Esophagus muscularis mucosa (tissue), 4 donors: ENCODE measurements at regions not wholly inside any gene's neighbourhood (a gene's known extent, or its start where the extent isn't known, plus 50 kb on each side); places are given as distances from the start of the nearest gene placed in this dataset.

ENCODE experiments used
- CTCF ChIP-seq, 3 experiments: fragments of 200-600 bp in 2 of 3; fragments of 450-650 bp in 1 of 3; sonication (generic) in 2 of 3; IDR thresholded peaks; one replicate each; pipeline ENCODE4 v1.5.1; 2017 to 2019; ENCODE audit warnings: antibody characterized with exemption in 3 of 3, mild to moderate bottlenecking in 2 of 3, moderate library complexity in 1 of 3
- EP300 ChIP-seq: sonication (generic); formaldehyde crosslinking; IDR thresholded peaks from one replicate; pipeline ENCODE4 v1.6.1; 2017; ENCODE audit warnings: antibody characterized with exemption
- POLR2A ChIP-seq: fragments of 450-650 bp; IDR thresholded peaks from one replicate; pipeline ENCODE4 v1.6.1; 2017; ENCODE audit warnings: antibody characterized with exemption, moderate library complexity, mild to moderate bottlenecking, low read depth
- POLR2AphosphoS5 ChIP-seq, 2 donors: sonication (generic); formaldehyde crosslinking; IDR thresholded peaks; one replicate each; pipeline ENCODE4 v1.6.1; 2017; ENCODE audit warnings: antibody characterized with exemption in 2 of 2

GRCh38 chr13:34153428-34154180 is 335.7 kb downstream of the RFC3 start:
- TF ChIP-seq CTCF (IDR thresholded peaks at IDR 0.05) (no peak), EP300 (no peak), POLR2A (no peak), POLR2AphosphoS5 (IDR thresholded peaks at IDR 0.05) (no peak)
